RWPE1 (cell line): ENCODE measurements at regions not wholly inside any gene's neighbourhood (a gene's known extent, or its start where the extent isn't known, plus 50 kb on each side); places are given as distances from the start of the nearest gene placed in this dataset.
"Not testable (repeated sequence)": the region's sequence is repeated elsewhere in the genome, so short reads cannot be mapped to it uniquely, and the experiment has no call there.

Experiments
- CTCF ChIA-PET: fragments of 350-600 bp; sonication (Branson Sonifier 250); formaldehyde crosslinking; extraction: SDS; loops from one replicate; lab custom pipeline; 2021; lab: Yijun Ruan, JAX
- POLR2A ChIA-PET: fragments of 400-600 bp; formaldehyde crosslinking; extraction: SDS; loops from one replicate; lab custom pipeline; 2020; ENCODE audit warnings: antibody characterized with exemption; ENCODE audit not compliant: low non-redundant PET; lab: Yijun Ruan, JAX
- DNase-seq: peaks from one replicate; pipeline ENCODE4 v3.0.0; 2012; ENCODE audit warnings: low spot score
- H3K27ac ChIP-seq: fragments of 450-650 bp; 2 replicates; pipeline ENCODE4 v1.5.1; 2017
- TF ChIP-seq, protein P1 (sequence below): fragments of 450-650 bp; conservative IDR thresholded peaks from 2 replicates; pipeline ENCODE4 v1.5.1; 2017; ENCODE audit warnings: low read depth, mild to moderate bottlenecking

DNA sequence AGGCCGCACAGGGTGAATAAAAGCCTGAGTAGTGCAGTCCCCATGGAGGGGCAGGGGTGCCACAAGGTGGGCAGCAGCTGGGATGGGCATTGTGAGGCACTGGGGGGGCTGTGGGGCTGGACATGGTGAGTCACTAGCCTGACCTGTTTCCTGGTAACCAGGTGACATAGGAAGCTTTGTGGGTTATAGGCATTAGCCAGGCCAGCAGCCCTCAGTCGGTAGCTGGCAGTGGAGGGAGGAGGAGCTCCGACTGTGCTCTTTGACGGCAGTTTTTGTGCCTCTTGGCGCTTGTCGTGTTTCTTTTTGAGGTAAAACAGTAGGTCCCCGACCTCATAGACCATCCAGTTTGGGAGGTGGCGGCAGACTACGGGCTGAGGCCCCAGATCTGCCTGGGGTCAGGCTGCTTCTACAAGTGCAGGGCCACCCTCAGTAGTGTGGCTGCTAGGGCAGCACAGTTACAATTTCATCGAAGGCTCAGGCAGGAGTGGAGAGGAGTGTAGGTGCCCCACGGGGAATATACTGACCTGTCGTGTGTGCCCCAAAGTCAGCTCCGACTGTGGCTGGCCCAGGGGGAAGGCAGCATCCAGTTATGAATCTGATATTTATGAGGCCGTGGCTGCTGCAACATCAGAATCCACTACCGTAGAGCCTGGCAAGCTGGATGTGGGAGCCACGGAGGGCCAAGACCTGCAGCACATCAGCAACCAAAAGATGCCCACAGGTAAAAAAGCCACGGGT, 107.7 kb downstream of the CRYBB2 start:
- ChIA-PET POLR2A (no interaction called here), CTCF (interaction anchor here (0.7 kb wide), 2 partner anchors 9 to 91 kb away, joined by 3 read pairs; no protein-coding TSS in a partner anchor)
- H3K27ac ChIP-seq: no peak overlapping the region
- DNase-seq: no peak
- TF ChIP-seq, protein P1, sequence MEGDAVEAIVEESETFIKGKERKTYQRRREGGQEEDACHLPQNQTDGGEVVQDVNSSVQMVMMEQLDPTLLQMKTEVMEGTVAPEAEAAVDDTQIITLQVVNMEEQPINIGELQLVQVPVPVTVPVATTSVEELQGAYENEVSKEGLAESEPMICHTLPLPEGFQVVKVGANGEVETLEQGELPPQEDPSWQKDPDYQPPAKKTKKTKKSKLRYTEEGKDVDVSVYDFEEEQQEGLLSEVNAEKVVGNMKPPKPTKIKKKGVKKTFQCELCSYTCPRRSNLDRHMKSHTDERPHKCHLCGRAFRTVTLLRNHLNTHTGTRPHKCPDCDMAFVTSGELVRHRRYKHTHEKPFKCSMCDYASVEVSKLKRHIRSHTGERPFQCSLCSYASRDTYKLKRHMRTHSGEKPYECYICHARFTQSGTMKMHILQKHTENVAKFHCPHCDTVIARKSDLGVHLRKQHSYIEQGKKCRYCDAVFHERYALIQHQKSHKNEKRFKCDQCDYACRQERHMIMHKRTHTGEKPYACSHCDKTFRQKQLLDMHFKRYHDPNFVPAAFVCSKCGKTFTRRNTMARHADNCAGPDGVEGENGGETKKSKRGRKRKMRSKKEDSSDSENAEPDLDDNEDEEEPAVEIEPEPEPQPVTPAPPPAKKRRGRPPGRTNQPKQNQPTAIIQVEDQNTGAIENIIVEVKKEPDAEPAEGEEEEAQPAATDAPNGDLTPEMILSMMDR: no peak

DNA sequence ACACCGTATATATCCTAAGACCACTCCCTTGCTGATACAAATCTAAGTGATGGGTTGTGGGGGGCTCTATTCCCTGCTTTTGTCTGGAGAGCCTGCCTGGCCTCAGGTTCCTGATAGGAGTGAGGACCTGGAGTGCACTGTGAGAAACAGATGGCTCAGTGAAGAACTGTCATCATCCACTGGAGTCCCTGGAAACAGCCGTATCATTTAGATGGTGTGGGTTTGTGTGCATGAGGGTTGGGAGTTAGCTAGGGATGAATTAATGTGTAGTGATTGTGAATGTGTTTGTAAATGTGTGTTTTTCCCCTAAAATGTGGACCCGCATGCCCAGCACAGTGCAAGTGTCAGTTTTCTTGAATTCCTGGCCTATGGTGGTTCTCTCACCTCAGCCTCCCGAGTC, 111.6 kb downstream of the CRYBB2 start:
- TF ChIP-seq, protein P1: no peak
- POLR2A ChIA-PET: no interaction called here

DNA sequence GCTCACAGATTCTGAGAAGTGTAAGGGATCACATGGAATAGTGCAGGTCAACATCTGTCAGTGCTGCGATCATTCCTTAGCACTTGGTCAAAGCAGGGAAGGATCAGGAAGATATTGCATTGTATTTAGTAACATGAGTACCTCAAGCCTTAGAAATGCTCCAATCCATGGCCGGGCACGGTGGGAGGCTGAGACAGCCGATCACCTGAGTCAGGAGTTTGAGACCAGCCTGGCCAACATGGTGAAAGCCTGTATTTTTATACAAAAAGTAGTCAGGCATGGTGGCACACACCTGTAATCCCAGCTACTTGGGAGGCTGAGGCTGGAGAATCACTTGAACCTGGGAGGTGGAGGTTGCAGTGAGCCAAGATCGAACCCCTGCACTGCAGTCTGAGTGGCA, 112.5 kb downstream of the CRYBB2 start:
- CTCF ChIA-PET, H3K27ac ChIP-seq, POLR2A ChIA-PET, DNase-seq: not testable (repeated sequence)

More for the DNA sequence above, 111.6 kb downstream of the CRYBB2 start:
- CTCF ChIA-PET: no interaction called here
- H3K27ac ChIP-seq: no peak overlapping the region
- no peak for DNase-seq

DNA sequence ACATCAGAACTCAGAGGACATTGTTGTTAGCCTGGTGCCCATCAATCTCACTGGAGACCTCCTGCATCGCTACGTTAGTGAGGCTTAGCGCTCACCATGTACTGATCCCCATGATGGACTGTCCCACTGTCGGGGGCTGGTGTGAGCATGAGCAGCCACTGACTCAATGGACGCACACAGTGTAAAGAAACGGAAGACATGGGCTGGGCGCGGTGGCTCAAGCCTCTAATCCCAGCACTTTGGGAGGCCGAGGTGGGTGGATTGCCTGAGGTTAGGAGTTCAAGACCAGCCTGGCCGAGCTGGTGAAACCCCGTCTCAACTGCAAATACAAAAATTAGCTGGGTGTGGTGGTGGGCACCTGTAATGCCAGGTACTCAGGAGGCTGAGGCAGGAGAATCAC, 112.9 kb downstream of the CRYBB2 start:
- H3K27ac ChIP-seq: no peak overlapping the region
- ChIA-PET POLR2A (no interaction called here), CTCF (no interaction called here)
- TF ChIP-seq, protein P1: no peak
- no peak for DNase-seq

DNA sequence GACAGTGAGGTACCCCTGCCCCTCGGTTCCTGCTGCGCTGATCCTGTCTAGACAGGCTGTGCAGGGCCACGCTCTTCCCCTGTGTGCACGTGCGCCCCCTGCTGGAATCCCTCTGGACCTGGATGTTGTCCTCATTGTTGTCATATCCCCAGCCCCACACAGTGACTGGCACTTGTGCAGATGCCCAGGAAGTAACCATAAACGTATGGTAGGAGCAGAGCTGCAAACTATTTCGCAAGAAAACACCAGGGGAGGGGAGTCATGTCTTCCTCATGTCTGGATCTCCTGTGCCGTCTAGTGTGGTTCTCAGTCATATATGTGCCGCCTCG, 114.7 kb downstream of the CRYBB2 start:
- no peak overlapping the region for H3K27ac ChIP-seq
- CTCF ChIA-PET: interaction anchor here (0.6 kb wide), 1 partner anchor 20 kb away, joined by 6 read pairs; no protein-coding TSS in a partner anchor
- DNase-seq: no peak
- POLR2A ChIA-PET: no interaction called here
- TF ChIP-seq, protein P1: no peak

DNA sequence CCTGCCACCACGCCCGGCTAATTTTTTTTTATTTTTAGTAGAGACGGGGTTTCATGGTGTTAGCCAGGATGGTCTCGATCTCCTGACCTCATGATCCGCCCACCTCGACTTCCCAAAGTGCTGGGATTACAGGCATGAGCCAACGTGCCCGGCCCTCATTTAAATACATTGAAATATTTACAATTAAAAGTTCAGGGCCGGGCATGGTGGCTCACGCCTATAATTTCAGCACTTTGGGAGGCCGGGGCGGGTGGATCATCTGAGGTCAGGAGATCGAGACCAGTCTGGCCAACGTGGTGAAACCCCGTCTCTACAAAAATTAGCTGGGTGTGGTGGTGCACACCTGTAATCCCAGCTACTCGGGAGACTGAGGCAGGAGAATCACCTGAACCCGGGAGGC, 115.2 kb downstream of the CRYBB2 start:
- H3K27ac ChIP-seq, DNase-seq, POLR2A ChIA-PET: not testable (repeated sequence)
- CTCF ChIA-PET: interaction anchor here (0.7 kb wide), 1 partner anchor 810 kb away, joined by 3 read pairs; no protein-coding TSS in a partner anchor

DNA sequence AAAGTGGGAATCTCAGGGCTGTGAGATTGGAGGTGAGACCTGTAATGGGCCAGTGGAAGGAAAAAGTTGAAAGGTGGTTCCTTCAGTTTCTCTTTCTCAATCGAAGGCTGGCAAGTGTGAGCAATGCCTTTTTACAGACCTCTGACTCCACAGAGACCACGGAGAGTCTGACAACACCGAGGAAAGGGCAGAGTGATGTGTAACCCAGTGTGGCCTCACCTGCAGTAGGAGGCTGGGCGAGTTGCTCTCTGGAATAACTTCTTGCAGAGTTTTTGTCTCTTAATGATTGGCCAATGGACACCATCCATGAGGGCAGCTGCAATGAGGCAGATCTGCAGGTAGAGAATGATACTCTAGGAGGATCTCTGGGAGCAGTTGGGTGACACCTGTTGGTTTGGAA, 115.8 kb downstream of the CRYBB2 start:
- CTCF ChIA-PET: interaction anchor here (0.7 kb wide), 1 partner anchor 809 kb away, joined by 3 read pairs; no protein-coding TSS in a partner anchor
- DNase-seq, H3K27ac ChIP-seq, POLR2A ChIA-PET: not testable (repeated sequence)

DNA sequence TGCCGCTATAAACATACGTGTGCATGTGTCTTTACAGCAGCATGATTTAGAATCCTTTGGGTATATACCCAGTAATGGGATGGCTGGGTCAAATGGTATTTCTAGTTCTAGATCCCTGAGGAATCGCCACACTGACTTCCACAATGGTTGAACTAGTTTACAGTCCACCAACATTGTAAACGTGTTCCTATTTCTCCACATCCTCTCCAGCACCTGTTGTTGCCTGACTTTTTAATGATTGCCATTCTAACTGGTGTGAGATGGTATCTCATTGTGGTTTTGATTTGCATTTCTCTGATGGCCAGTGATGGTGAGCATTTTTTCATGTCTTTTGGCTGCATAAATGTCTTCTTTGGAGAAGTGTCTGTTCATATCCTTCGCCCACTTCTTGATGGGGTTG, 121.1 kb downstream of the CRYBB2 start:
- DNase-seq, CTCF ChIA-PET, POLR2A ChIA-PET, H3K27ac ChIP-seq: not testable (repeated sequence)

DNA sequence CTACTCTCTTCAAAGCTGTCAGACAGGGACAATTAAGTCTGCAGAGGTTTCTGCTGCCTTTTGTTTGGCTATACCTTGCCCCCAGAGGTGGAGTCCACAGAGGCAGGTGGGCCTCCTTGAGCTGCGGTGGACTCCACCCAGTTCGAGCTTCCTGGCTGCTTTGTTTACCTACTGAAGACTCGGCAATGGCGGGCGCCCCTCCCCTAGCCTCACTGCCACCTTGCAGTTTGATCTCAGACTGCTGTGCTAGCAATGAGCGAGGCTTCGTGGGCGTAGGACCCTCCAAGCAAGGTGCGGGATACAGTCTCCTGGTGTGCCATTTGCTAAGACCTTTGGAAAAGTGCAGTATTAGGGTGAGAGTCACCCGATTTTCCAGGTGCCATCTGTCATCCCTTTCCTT, 124.9 kb downstream of the CRYBB2 start:
- H3K27ac ChIP-seq, POLR2A ChIA-PET, DNase-seq, CTCF ChIA-PET: not testable (repeated sequence)
